H9 (cell line): ENCODE measurements at regions not wholly inside any gene's neighbourhood (a gene's known extent, or its start where the extent isn't known, plus 50 kb on each side); places are given as distances from the start of the nearest gene placed in this dataset.

Source experiments
- DNase-seq: peaks from one replicate; pipeline ENCODE4 v3.0.0-alpha.2; 2017
- H2AFZ ChIP-seq: one replicate; pipeline ENCODE4 v1.6.1; 2013; ENCODE audit warnings: mild to moderate bottlenecking, low read length, control low read depth, moderate library complexity
- H2AK5ac ChIP-seq: 2 replicates; pipeline ENCODE4 v1.6.1; 2013; ENCODE audit warnings: low read length, control low read depth, mixed read lengths; ENCODE audit not compliant: insufficient read length
- H2BK120ac ChIP-seq: one replicate; pipeline ENCODE4 v1.6.1; 2013; ENCODE audit warnings: low read depth, mild to moderate bottlenecking, low read length, control low read depth, inconsistent platforms; ENCODE audit not compliant: poor library complexity, severe bottlenecking
- H2BK12ac ChIP-seq: 2 replicates; pipeline ENCODE4 v1.6.1; 2013; ENCODE audit warnings: low read length, control low read depth, mixed read lengths, low read depth; ENCODE audit not compliant: insufficient read length
- H2BK15ac ChIP-seq: 2 replicates; pipeline ENCODE4 v1.6.1; 2013; ENCODE audit warnings: low read depth, low read length, control low read depth
- H2BK20ac ChIP-seq: one replicate; pipeline ENCODE4 v1.6.1; 2013; ENCODE audit warnings: low read depth, mild to moderate bottlenecking, low read length, control low read depth, inconsistent platforms; ENCODE audit not compliant: poor library complexity, severe bottlenecking
- H2BK5ac ChIP-seq: 2 replicates; pipeline ENCODE4 v1.6.1; 2013; ENCODE audit warnings: low read length, control low read depth, mixed read lengths; ENCODE audit not compliant: insufficient read length
- H3K14ac ChIP-seq: 2 replicates; pipeline ENCODE4 v1.6.1; 2013; ENCODE audit warnings: low read length, control low read depth; ENCODE audit not compliant: insufficient read depth
- H3K18ac ChIP-seq: 2 replicates; pipeline ENCODE4 v1.6.1; 2013; ENCODE audit warnings: low read depth, mild to moderate bottlenecking, mixed read lengths, low read length, control low read depth; ENCODE audit not compliant: insufficient read length
- H3K23ac ChIP-seq: 2 replicates; pipeline ENCODE4 v1.6.1; 2013; ENCODE audit warnings: low read length, control low read depth, mixed read lengths, low read depth; ENCODE audit not compliant: insufficient read length
- H3K23me2 ChIP-seq: 2 replicates; pipeline ENCODE4 v1.6.1; 2013; ENCODE audit warnings: low read depth, mild to moderate bottlenecking, mixed read lengths, low read length, control low read depth; ENCODE audit not compliant: insufficient read length, poor library complexity, severe bottlenecking
- H3K27ac ChIP-seq: 2 replicates; pipeline ENCODE4 v1.5.1; 2013; ENCODE audit warnings: low read length, control low read depth, mixed read lengths, low read depth; ENCODE audit not compliant: insufficient read length
- H3K27me3 ChIP-seq: 2 replicates; pipeline ENCODE4 v1.6.1; 2013; ENCODE audit warnings: low read length, control low read depth, inconsistent platforms; ENCODE audit not compliant: insufficient read depth
- H3K4ac ChIP-seq: 2 replicates; pipeline ENCODE4 v1.6.1; 2013; ENCODE audit warnings: low read depth, mild to moderate bottlenecking, control low read depth, inconsistent platforms, low read length, moderate library complexity
- H3K4me1 ChIP-seq: 2 replicates; pipeline ENCODE4 v1.6.1; 2013; ENCODE audit warnings: low read length, control low read depth, inconsistent platforms; ENCODE audit not compliant: insufficient read depth
- H3K4me2 ChIP-seq: 2 replicates; pipeline ENCODE4 v1.6.1; 2013; ENCODE audit warnings: low read length, control low read depth, mixed read lengths; ENCODE audit not compliant: insufficient read length, insufficient read depth
- H3K56ac ChIP-seq: 2 replicates; pipeline ENCODE4 v1.6.1; 2013; ENCODE audit warnings: low read depth, mild to moderate bottlenecking, mixed read lengths, low read length, control low read depth; ENCODE audit not compliant: insufficient read length
- H3K79me1 ChIP-seq: 2 replicates; pipeline ENCODE4 v1.6.1; 2013; ENCODE audit warnings: low read depth, mild to moderate bottlenecking, moderate library complexity, low read length, control low read depth, inconsistent platforms; ENCODE audit not compliant: insufficient read depth, poor library complexity, severe bottlenecking
- H3K79me2 ChIP-seq: 2 replicates; pipeline ENCODE4 v1.6.1; 2013; ENCODE audit warnings: low read length, control low read depth, inconsistent platforms; ENCODE audit not compliant: insufficient read depth
- H3K9ac ChIP-seq: 2 replicates; pipeline ENCODE4 v1.6.1; 2013; ENCODE audit warnings: low read length, control low read depth, mixed read lengths; ENCODE audit not compliant: insufficient read length; ENCODE audit errors: extremely low read depth
- H3K9me3 ChIP-seq: one replicate; pipeline ENCODE4 v1.6.1; 2013; ENCODE audit warnings: low read depth, low read length, inconsistent platforms; ENCODE audit not compliant: control insufficient read depth
- H3T11ph ChIP-seq: one replicate; pipeline ENCODE4 v1.6.1; 2013; ENCODE audit warnings: mild to moderate bottlenecking, low read length, control low read depth, inconsistent platforms
- H4K20me1 ChIP-seq: one replicate; pipeline ENCODE4 v1.6.1; 2013; ENCODE audit not compliant: control insufficient read depth, insufficient read length, insufficient read depth
- H4K5ac ChIP-seq: 2 replicates; pipeline ENCODE4 v1.6.1; 2013; ENCODE audit warnings: low read depth, mild to moderate bottlenecking, mixed read lengths, low read length, control low read depth; ENCODE audit not compliant: insufficient read length
- H4K8ac ChIP-seq: replicated peaks from 2 replicates; pipeline ENCODE4 v1.6.1; 2013; ENCODE audit warnings: low read length, control low read depth, mixed read lengths, low read depth; ENCODE audit not compliant: insufficient read length
- H4K91ac ChIP-seq: 2 replicates; pipeline ENCODE4 v1.6.1; 2013; ENCODE audit warnings: low read depth, mild to moderate bottlenecking, moderate library complexity, mixed read lengths, low read length, control low read depth; ENCODE audit not compliant: insufficient read length
- H3K27ac Mint-ChIP-seq, 3 experiments: 2 replicates in 2 of 3; 3 replicates in 1 of 3; pipeline ENCODE4 v1.8.0; 2020 to 2021; ENCODE audit warnings: mixed read lengths in 3 of 3, mild to moderate bottlenecking in 1 of 3, moderate library complexity in 1 of 3
- H3K27me3 Mint-ChIP-seq: 2 replicates; pipeline ENCODE4 v1.8.0; 2021; ENCODE audit warnings: low read depth, mild to moderate bottlenecking, moderate library complexity, mixed read lengths
- H3K36me3 Mint-ChIP-seq, 3 experiments: 2 replicates in 2 of 3; 3 replicates in 1 of 3; pipeline ENCODE4 v1.8.0; 2020 to 2021; ENCODE audit warnings: low read depth in 3 of 3, mixed read lengths in 3 of 3; ENCODE audit not compliant: insufficient read depth in 1 of 3
- H3K4me1 Mint-ChIP-seq, 2 experiments: 2 replicates each; pipeline ENCODE4 v1.8.0; 2020; ENCODE audit warnings: mixed read lengths in 2 of 2
- H3K4me3 Mint-ChIP-seq, 2 experiments: 2 replicates in 1 of 2; 3 replicates in 1 of 2; pipeline ENCODE4 v1.8.0; 2020 to 2021; ENCODE audit warnings: mild to moderate bottlenecking in 2 of 2, mixed read lengths in 2 of 2, moderate library complexity in 1 of 2
- H3K9me3 Mint-ChIP-seq, 2 experiments: 2 replicates in 1 of 2; 3 replicates in 1 of 2; pipeline ENCODE4 v1.8.0; 2020; ENCODE audit warnings: mild to moderate bottlenecking in 2 of 2, mixed read lengths in 2 of 2, moderate library complexity in 1 of 2
- WGBS: extraction: QIAGEN DNeasy Blood & Tissue Kit; methylation state at CpG from one replicate; pipeline ENCODE4 v1.1.7; 2013; ENCODE audit warnings: missing lambda C conversion rate, low lambda C conversion rate, mixed read lengths; ENCODE audit not compliant: insufficient read length; ENCODE audit errors: extremely low coverage; 5-methylcytosine and 5-hydroxymethylcytosine counted together
- TF ChIP-seq, protein P1 (sequence below): fragments of 200-600 bp; sonication (generic); conservative IDR thresholded peaks from 3 replicates; pipeline ENCODE4 v1.8.0; 2021; ENCODE audit warnings: antibody characterized with exemption, mild to moderate bottlenecking

DNA sequence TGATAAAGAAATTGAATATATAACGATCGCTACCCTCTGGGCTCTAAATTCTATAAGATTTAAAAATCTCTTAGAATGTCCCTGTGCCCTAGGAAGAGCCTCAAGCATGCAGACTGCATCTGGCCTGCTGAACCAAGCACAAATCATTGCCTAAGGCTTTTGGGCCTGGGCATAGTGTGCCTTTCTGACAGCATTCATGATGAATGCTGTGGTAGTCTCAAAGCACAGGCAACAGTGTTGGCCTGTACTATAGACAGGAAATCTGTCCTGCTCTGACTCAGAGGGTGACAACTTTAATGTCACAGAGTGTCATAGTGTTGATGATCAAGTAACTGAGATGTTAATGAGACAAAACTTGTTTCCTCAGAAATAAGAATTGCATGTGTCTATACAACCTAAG is 717.3 kb downstream of the STIM2 start:
- H3K9me3 Mint-ChIP-seq, result peaks cover 0 to 5% of the 10 kb centered on the region in 2 experiments; a peak in 3 of 5 replicates
- Histone ChIP-seq H3K4ac (no peak overlapping the region), H4K5ac (no peak overlapping the region), H3K27ac (no peak overlapping the region), H2BK5ac (no peak overlapping the region), H2AFZ (no peak overlapping the region), H3K27me3 (no peaks in the 10 kb centered on the region), H3K4me2 (no peak overlapping the region), H3K56ac (no peak overlapping the region), H3K23ac (no peak overlapping the region), H4K91ac (no peak overlapping the region), H2BK20ac (no peak overlapping the region), H3K9me3 (no peaks in the 10 kb centered on the region), H2BK15ac (no peak overlapping the region), H3K79me2 (no peaks in the 10 kb centered on the region), H2AK5ac (no peak overlapping the region), H3K18ac (no peak overlapping the region), H3K9ac (no peak overlapping the region), H2BK120ac (no peak overlapping the region), H4K8ac (no peak overlapping the region), H3K14ac (no peak overlapping the region), H3K4me1 (no peaks in the 10 kb centered on the region), H3K79me1 (no peaks in the 10 kb centered on the region), H3K23me2 (no peaks in the 10 kb centered on the region), H2BK12ac (no peak overlapping the region), H4K20me1 (no peaks in the 10 kb centered on the region), H3T11ph (no peak overlapping the region)
- H3K4me1 Mint-ChIP-seq, result no peaks in the 10 kb centered on the region
- TF ChIP-seq, protein P1, sequence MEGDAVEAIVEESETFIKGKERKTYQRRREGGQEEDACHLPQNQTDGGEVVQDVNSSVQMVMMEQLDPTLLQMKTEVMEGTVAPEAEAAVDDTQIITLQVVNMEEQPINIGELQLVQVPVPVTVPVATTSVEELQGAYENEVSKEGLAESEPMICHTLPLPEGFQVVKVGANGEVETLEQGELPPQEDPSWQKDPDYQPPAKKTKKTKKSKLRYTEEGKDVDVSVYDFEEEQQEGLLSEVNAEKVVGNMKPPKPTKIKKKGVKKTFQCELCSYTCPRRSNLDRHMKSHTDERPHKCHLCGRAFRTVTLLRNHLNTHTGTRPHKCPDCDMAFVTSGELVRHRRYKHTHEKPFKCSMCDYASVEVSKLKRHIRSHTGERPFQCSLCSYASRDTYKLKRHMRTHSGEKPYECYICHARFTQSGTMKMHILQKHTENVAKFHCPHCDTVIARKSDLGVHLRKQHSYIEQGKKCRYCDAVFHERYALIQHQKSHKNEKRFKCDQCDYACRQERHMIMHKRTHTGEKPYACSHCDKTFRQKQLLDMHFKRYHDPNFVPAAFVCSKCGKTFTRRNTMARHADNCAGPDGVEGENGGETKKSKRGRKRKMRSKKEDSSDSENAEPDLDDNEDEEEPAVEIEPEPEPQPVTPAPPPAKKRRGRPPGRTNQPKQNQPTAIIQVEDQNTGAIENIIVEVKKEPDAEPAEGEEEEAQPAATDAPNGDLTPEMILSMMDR, result no peak
- WGBS, result no CpG with 5 or more reads among the region's 2 CpGs
- H3K27me3 Mint-ChIP-seq, result no peaks in the 10 kb centered on the region; the same call in 1 of the 2 replicates
- no peak overlapping the region for H3K27ac Mint-ChIP-seq
- H3K4me3 Mint-ChIP-seq, result no peak overlapping the region
- no peak for DNase-seq
- no peaks in the 10 kb centered on the region; a peak in 2 of 7 replicates for H3K36me3 Mint-ChIP-seq
